ENCODE measurements at regions not wholly inside any gene's neighbourhood (a gene's known extent, or its start where the extent isn't known, plus 50 kb on each side); places are given as distances from the start of the nearest gene placed in this dataset.

GRCh38 chr5:74918232-74918669 is 52.1 kb upstream of the FAM169A start:
- Histone ChIP-seq H3K4me3 (ENCODE audit: low read length) (no peak overlapping the region), H3K9me3 (replicated peaks; ENCODE audit: control insufficient read depth, low read depth, low read length) (no peaks in the 10 kb centered on the region), H3K36me3 (ENCODE audit: control insufficient read depth, insufficient read depth, low read length) (no peaks in the 10 kb centered on the region), H3K27me3 (ENCODE audit: control insufficient read depth, insufficient read depth, low read length) (no peaks in the 10 kb centered on the region), H3K27ac (ENCODE audit: low read length) (no peak overlapping the region), H3K4me1 (ENCODE audit: control insufficient read depth, insufficient read depth, low read length) (no peaks in the 10 kb centered on the region)
- DNase-seq: no peak
- WGBS (ENCODE audit: insufficient coverage): 100% methylated on average over 1 of the region's 4 CpGs

- Histone ChIP-seq H3K27me3 (ENCODE audit: control insufficient read depth, insufficient read depth, low read length) (no peaks in the 10 kb centered on the region), H3K4me1 (ENCODE audit: control insufficient read depth, insufficient read depth, low read length) (no peaks in the 10 kb centered on the region), H3K27ac (ENCODE audit: low read length) (no peak overlapping the region), H3K4me3 (ENCODE audit: low read length) (no peak overlapping the region), H3K9me3 (replicated peaks; ENCODE audit: control insufficient read depth, low read depth, low read length) (no peaks in the 10 kb centered on the region), H3K36me3 (ENCODE audit: control insufficient read depth, insufficient read depth, low read length) (no peaks in the 10 kb centered on the region)
- WGBS (ENCODE audit: insufficient coverage): no CpG with 5 or more reads among the region's 7 CpGs
- no peak for DNase-seq
Measured at GRCh38 chr5:74916831-74917710, 50.9 kb upstream of the FAM169A start.
